ENCODE measurements at regions not wholly inside any gene's neighbourhood (a gene's known extent, or its start where the extent isn't known, plus 50 kb on each side); places are given as distances from the start of the nearest gene placed in this dataset.
"Not testable (repeated sequence)": the region's sequence is repeated elsewhere in the genome, so short reads cannot be mapped to it uniquely, and the experiment has no call there.

DNA sequence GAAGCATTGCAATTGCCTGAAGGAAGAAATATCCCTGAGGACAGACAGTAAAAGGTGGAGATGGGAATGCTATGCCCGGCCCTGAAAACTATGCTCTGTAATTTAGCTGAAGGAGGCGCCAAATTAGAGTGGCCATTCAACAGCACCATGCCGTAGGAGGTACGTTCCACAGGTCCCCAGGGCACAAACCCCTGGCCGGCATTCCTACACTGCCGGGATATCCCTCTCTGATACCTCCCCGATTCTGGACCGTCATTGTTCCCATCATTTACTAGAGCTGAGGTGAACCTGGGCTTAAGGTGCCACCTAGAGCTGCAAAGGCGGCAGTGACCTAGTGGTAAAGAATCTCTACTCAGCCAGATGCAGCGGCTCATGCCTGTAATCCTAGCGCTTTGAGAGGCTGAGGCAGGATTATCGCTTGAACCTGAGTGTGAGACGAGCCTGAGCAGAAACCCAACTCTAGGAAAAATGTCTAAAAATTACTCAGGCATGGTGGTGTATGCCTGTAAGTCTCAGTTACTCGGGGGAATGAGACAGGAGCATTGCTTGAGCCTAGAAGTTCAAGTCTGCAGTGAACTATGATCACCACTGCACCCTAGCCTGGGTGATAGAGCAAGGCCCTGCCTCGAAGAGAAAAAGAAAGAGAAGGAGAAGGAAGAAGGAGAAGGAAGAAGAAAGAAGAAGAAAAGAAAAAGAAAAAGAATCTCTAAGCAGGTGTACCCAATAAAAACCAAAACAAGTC, 53.0 kb upstream of the TNKS2 start:
- Histone ChIP-seq H3K27ac (ENCODE audit: low read length) (no peak overlapping the region), H3K4me3 (ENCODE audit: low read length) (no peak overlapping the region), H3K36me3 (ENCODE audit: control insufficient read depth, insufficient read depth, low read length) (no peaks in the 10 kb centered on the region), H3K9me3 (ENCODE audit: control insufficient read depth, low read depth, low read length) (peaks cover 5% of the 10 kb centered on the region), H3K27me3 (ENCODE audit: control insufficient read depth, insufficient read depth, low read length) (no peaks in the 10 kb centered on the region), H3K4me1 (ENCODE audit: control insufficient read depth, insufficient read depth, low read length) (no peaks in the 10 kb centered on the region)
- peak in 1 of 2 donors; percentile 19 for DNase-seq
- WGBS (ENCODE audit: insufficient coverage, low lambda C conversion rate): 42% methylated on average over 2 of the region's 15 CpGs

DNA sequence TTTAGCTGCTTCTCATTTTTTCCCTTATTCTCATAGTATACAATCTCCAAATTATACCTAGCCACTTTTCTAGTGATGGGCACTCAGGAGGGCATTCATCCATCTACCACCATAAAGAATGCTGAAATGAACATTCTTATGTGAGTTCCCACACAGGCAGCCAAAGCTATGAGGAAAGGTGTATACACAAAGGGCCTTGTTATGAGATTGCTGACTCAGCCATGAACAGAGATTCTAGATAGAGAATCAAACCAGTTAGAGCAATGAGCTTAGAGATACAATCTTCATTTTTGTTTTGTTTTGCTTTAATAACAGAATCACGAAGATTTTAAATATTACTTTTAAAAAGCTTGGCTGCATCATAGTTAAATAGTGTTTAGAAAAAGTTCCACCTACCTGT, 54.8 kb upstream of the TNKS2 start:
- 88% methylated on average over 1 of the region's 1 CpG for WGBS (ENCODE audit: insufficient coverage, low lambda C conversion rate)
- peaks cover 5% of the 10 kb centered on the region for H3K9me3 ChIP-seq (ENCODE audit: control insufficient read depth, low read depth, low read length)
- H3K4me1 ChIP-seq (ENCODE audit: control insufficient read depth, insufficient read depth, low read length): no peaks in the 10 kb centered on the region
- H3K36me3 ChIP-seq (ENCODE audit: control insufficient read depth, insufficient read depth, low read length): no peaks in the 10 kb centered on the region
- H3K4me3 ChIP-seq (ENCODE audit: low read length): no peak overlapping the region
- DNase-seq: no peak
- H3K27ac ChIP-seq (ENCODE audit: low read length): no peak overlapping the region
- H3K27me3 ChIP-seq (ENCODE audit: control insufficient read depth, insufficient read depth, low read length): no peaks in the 10 kb centered on the region

- Histone ChIP-seq H3K27me3 (ENCODE audit: control insufficient read depth, insufficient read depth, low read length) (no peaks in the 10 kb centered on the region), H3K27ac (ENCODE audit: low read length) (no peak overlapping the region), H3K9me3 (ENCODE audit: control insufficient read depth, low read depth, low read length) (no peaks in the 10 kb centered on the region), H3K36me3 (ENCODE audit: control insufficient read depth, insufficient read depth, low read length) (no peaks in the 10 kb centered on the region), H3K4me3 (ENCODE audit: low read length) (no peak overlapping the region), H3K4me1 (ENCODE audit: control insufficient read depth, insufficient read depth, low read length) (no peaks in the 10 kb centered on the region)
- DNase-seq: no peak
- no CpG with 5 or more reads among the region's 1 CpG for WGBS (ENCODE audit: insufficient coverage, low lambda C conversion rate)
These were observed 56.0 kb upstream of the TNKS2 start for GRCh38 chr10:91742229-91742628.

GRCh38 chr10:91741356-91741755, 56.9 kb upstream of the TNKS2 start:
- WGBS (ENCODE audit: insufficient coverage, low lambda C conversion rate): 50% methylated on average over 1 of the region's 1 CpG
- Histone ChIP-seq H3K4me3 (ENCODE audit: low read length) (no peak overlapping the region), H3K27ac (ENCODE audit: low read length) (no peak overlapping the region), H3K4me1 (ENCODE audit: control insufficient read depth, insufficient read depth, low read length) (no peaks in the 10 kb centered on the region), H3K9me3 (ENCODE audit: control insufficient read depth, low read depth, low read length) (no peaks in the 10 kb centered on the region), H3K36me3 (ENCODE audit: control insufficient read depth, insufficient read depth, low read length) (no peaks in the 10 kb centered on the region), H3K27me3 (ENCODE audit: control insufficient read depth, insufficient read depth, low read length) (no peaks in the 10 kb centered on the region)
- no peak for DNase-seq

GRCh38 chr10:91740353-91740924, 57.8 kb upstream of the TNKS2 start:
- no peak for DNase-seq
- Histone ChIP-seq H3K4me1 (ENCODE audit: control insufficient read depth, insufficient read depth, low read length) (no peaks in the 10 kb centered on the region), H3K27ac (ENCODE audit: low read length) (no peak overlapping the region), H3K4me3 (ENCODE audit: low read length) (no peak overlapping the region), H3K27me3 (ENCODE audit: control insufficient read depth, insufficient read depth, low read length) (no peaks in the 10 kb centered on the region), H3K9me3 (ENCODE audit: control insufficient read depth, low read depth, low read length) (no peaks in the 10 kb centered on the region), H3K36me3 (ENCODE audit: control insufficient read depth, insufficient read depth, low read length) (no peaks in the 10 kb centered on the region)
- WGBS (ENCODE audit: insufficient coverage, low lambda C conversion rate): no CpG with 5 or more reads among the region's 6 CpGs

- H3K27me3 ChIP-seq (ENCODE audit: control insufficient read depth, insufficient read depth, low read length); H3K4me1 ChIP-seq (ENCODE audit: control insufficient read depth, insufficient read depth, low read length); DNase-seq; H3K9me3 ChIP-seq (ENCODE audit: control insufficient read depth, low read depth, low read length); H3K27ac ChIP-seq (ENCODE audit: low read length); H3K36me3 ChIP-seq (ENCODE audit: control insufficient read depth, insufficient read depth, low read length); H3K4me3 ChIP-seq (ENCODE audit: low read length): not testable (repeated sequence)
- no CpG with 5 or more reads among the region's 3 CpGs for WGBS (ENCODE audit: insufficient coverage, low lambda C conversion rate)
These were observed 66.0 kb upstream of the TNKS2 start for GRCh38 chr10:91732265-91732664.

DNA sequence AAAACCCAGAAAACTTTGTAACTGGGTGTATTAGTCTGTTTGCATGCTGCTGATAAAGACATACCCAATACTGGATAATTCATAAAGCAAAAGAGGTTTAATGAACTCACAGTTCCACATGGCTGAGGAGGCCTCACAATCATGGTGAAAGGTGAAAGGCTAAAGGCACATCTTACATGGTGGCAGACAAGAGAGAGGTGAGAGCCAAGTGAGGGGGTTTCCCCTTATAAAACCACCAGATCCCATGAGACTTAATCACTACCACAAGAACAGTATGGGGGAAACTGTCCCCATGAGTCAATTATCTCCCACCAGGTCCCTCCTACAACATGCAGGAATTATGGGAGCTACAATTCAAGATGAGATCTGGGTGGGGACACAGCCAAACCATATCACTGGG, 68.9 kb upstream of the TNKS2 start:
- DNase-seq; H3K27ac ChIP-seq (ENCODE audit: low read length); H3K4me1 ChIP-seq (ENCODE audit: control insufficient read depth, insufficient read depth, low read length); H3K4me3 ChIP-seq (ENCODE audit: low read length); H3K36me3 ChIP-seq (ENCODE audit: control insufficient read depth, insufficient read depth, low read length); H3K9me3 ChIP-seq (ENCODE audit: control insufficient read depth, low read depth, low read length); H3K27me3 ChIP-seq (ENCODE audit: control insufficient read depth, insufficient read depth, low read length): not testable (repeated sequence)

- H3K36me3 ChIP-seq (ENCODE audit: control insufficient read depth, insufficient read depth, low read length): no peaks in the 10 kb centered on the region
- no peak for DNase-seq
- no CpG with 5 or more reads among the region's 2 CpGs for WGBS (ENCODE audit: insufficient coverage, low lambda C conversion rate)
- H3K27me3 ChIP-seq (ENCODE audit: control insufficient read depth, insufficient read depth, low read length): peaks cover 5% of the 10 kb centered on the region
- no peak overlapping the region for H3K27ac ChIP-seq (ENCODE audit: low read length)
- H3K9me3 ChIP-seq (ENCODE audit: control insufficient read depth, low read depth, low read length): no peaks in the 10 kb centered on the region
- no peak overlapping the region for H3K4me3 ChIP-seq (ENCODE audit: low read length)
- H3K4me1 ChIP-seq (ENCODE audit: control insufficient read depth, insufficient read depth, low read length): no peaks in the 10 kb centered on the region
These were observed 71.9 kb upstream of the TNKS2 start for GRCh38 chr10:91726355-91726754.

GRCh38 chr10:91724933-91725332, 73.3 kb upstream of the TNKS2 start:
- Histone ChIP-seq H3K4me1 (ENCODE audit: control insufficient read depth, insufficient read depth, low read length) (no peaks in the 10 kb centered on the region), H3K4me3 (ENCODE audit: low read length) (no peak overlapping the region), H3K36me3 (ENCODE audit: control insufficient read depth, insufficient read depth, low read length) (no peaks in the 10 kb centered on the region), H3K9me3 (ENCODE audit: control insufficient read depth, low read depth, low read length) (no peaks in the 10 kb centered on the region), H3K27me3 (ENCODE audit: control insufficient read depth, insufficient read depth, low read length) (peaks cover 5% of the 10 kb centered on the region), H3K27ac (ENCODE audit: low read length) (no peak overlapping the region)
- 89% methylated on average over 1 of the region's 3 CpGs for WGBS (ENCODE audit: insufficient coverage, low lambda C conversion rate)
- no peak for DNase-seq

DNA sequence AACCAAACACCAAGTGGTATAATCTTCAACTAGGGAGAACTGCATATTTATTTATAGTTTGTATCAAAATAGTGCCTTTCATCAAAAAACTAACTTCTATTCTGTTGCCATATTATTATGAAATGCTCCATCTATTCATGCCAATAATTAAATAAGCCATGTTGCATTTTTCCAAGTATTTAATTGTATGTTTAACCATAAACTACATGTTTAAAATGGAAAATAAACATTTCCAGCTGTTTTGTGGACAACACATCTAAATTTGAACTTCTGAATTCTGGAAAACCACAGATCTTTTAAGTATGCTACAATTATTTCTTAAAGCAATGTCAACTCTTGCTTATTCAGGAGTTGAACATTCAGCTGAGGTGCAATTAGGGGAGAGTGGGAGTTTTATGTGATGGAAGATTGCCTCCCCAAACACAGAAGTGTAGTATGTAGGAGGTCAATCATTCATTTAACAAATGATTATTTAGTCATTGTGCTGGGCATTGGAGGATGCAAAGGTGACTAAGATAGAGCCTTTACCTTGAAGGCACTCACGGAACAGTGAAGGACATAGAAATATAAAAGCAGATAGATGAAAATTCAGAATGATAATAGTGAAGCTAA, 80.7 kb upstream of the PPP1R3C start:
- DNase-seq: no peak

More for the DNA sequence above, 80.7 kb upstream of the PPP1R3C start:
- WGBS (ENCODE audit: insufficient coverage, low lambda C conversion rate): 100% methylated on average over 1 of the region's 1 CpG
- Histone ChIP-seq H3K9me3 (ENCODE audit: control insufficient read depth, low read depth, low read length) (no peaks in the 10 kb centered on the region), H3K4me3 (ENCODE audit: low read length) (no peak overlapping the region), H3K27me3 (ENCODE audit: control insufficient read depth, insufficient read depth, low read length) (no peaks in the 10 kb centered on the region), H3K4me1 (ENCODE audit: control insufficient read depth, insufficient read depth, low read length) (no peaks in the 10 kb centered on the region), H3K36me3 (ENCODE audit: control insufficient read depth, insufficient read depth, low read length) (no peaks in the 10 kb centered on the region), H3K27ac (ENCODE audit: low read length) (no peak overlapping the region)
